ENCODE measurements at regions not wholly inside any gene's neighbourhood (a gene's known extent, or its start where the extent isn't known, plus 50 kb on each side); places are given as distances from the start of the nearest gene placed in this dataset.

GRCh38 chr16:35193956-35194355 lies 1734.5 kb downstream of the TP53TG3F start:
- H3K4me1 ChIP-seq (ENCODE audit: control insufficient read depth, insufficient read depth, low read length), result no peaks in the 10 kb centered on the region
- no peak for DNase-seq
- no peak overlapping the region for H3K4me3 ChIP-seq (ENCODE audit: low read length)
- no peaks in the 10 kb centered on the region for H3K27me3 ChIP-seq (ENCODE audit: control insufficient read depth, insufficient read depth, low read length)
- H3K27me3 Mint-ChIP-seq (ENCODE audit: low read depth in 2 of 2), result no peaks in the 10 kb centered on the region
- no peak overlapping the region for H3K4me3 Mint-ChIP-seq
- TF ChIP-seq, protein P1, sequence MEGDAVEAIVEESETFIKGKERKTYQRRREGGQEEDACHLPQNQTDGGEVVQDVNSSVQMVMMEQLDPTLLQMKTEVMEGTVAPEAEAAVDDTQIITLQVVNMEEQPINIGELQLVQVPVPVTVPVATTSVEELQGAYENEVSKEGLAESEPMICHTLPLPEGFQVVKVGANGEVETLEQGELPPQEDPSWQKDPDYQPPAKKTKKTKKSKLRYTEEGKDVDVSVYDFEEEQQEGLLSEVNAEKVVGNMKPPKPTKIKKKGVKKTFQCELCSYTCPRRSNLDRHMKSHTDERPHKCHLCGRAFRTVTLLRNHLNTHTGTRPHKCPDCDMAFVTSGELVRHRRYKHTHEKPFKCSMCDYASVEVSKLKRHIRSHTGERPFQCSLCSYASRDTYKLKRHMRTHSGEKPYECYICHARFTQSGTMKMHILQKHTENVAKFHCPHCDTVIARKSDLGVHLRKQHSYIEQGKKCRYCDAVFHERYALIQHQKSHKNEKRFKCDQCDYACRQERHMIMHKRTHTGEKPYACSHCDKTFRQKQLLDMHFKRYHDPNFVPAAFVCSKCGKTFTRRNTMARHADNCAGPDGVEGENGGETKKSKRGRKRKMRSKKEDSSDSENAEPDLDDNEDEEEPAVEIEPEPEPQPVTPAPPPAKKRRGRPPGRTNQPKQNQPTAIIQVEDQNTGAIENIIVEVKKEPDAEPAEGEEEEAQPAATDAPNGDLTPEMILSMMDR (IDR thresholded peaks at IDR 0.05), result no peak
- peaks cover 49% of the 10 kb centered on the region for H3K9me3 ChIP-seq (ENCODE audit: control insufficient read depth, insufficient read depth, low read length)
- ATAC-seq, result no peak
- 58% methylated on average over 3 of the region's 3 CpGs for WGBS (ENCODE audit: insufficient coverage)
- no peaks in the 10 kb centered on the region for H3K36me3 ChIP-seq (ENCODE audit: control insufficient read depth, insufficient read depth, low read length)
- no peak overlapping the region for H3K27ac Mint-ChIP-seq
- no peak overlapping the region for H3K27ac ChIP-seq (ENCODE audit: low read length)
- intact Hi-C loops (cut with micrococcal nuclease), result no loop called here
- H3K36me3 Mint-ChIP-seq, result no peaks in the 10 kb centered on the region
- H3K4me1 Mint-ChIP-seq, result no peaks in the 10 kb centered on the region
- peaks cover 8 to 10% of the 10 kb centered on the region in 2 donors for H3K9me3 Mint-ChIP-seq

GRCh38 chr16:35194681-35195080 lies 1735.3 kb downstream of the TP53TG3F start:
- no peak for ATAC-seq
- Histone ChIP-seq H3K27ac (ENCODE audit: low read length) (no peak overlapping the region), H3K36me3 (ENCODE audit: control insufficient read depth, insufficient read depth, low read length) (no peaks in the 10 kb centered on the region), H3K27me3 (ENCODE audit: control insufficient read depth, insufficient read depth, low read length) (no peaks in the 10 kb centered on the region), H3K4me1 (ENCODE audit: control insufficient read depth, insufficient read depth, low read length) (no peaks in the 10 kb centered on the region), H3K9me3 (ENCODE audit: control insufficient read depth, insufficient read depth, low read length) (peaks cover 52% of the 10 kb centered on the region), H3K4me3 (ENCODE audit: low read length) (no peak overlapping the region)
- H3K27me3 Mint-ChIP-seq (ENCODE audit: low read depth in 2 of 2), result no peaks in the 10 kb centered on the region
- H3K36me3 Mint-ChIP-seq, result no peaks in the 10 kb centered on the region
- H3K9me3 Mint-ChIP-seq, result peaks cover 8 to 12% of the 10 kb centered on the region in 2 donors
- H3K4me1 Mint-ChIP-seq, result no peaks in the 10 kb centered on the region
- no peak overlapping the region for H3K4me3 Mint-ChIP-seq
- intact Hi-C loops (cut with micrococcal nuclease), result no loop called here
- no peak for DNase-seq
- 76% methylated on average over 5 of the region's 5 CpGs for WGBS (ENCODE audit: insufficient coverage)
- no peak overlapping the region for H3K27ac Mint-ChIP-seq
- TF ChIP-seq, protein P1 (IDR thresholded peaks at IDR 0.05), result no peak

- Mint-ChIP-seq H3K27me3 (ENCODE audit: low read depth in 2 of 2) (no peaks in the 10 kb centered on the region), H3K36me3 (no peaks in the 10 kb centered on the region), H3K9me3 (peaks cover 9 to 12% of the 10 kb centered on the region in 2 donors), H3K4me3 (no peak overlapping the region), H3K27ac (no peak overlapping the region), H3K4me1 (no peaks in the 10 kb centered on the region)
- no peak for DNase-seq
- ATAC-seq, result no peak
- Histone ChIP-seq H3K27me3 (ENCODE audit: control insufficient read depth, insufficient read depth, low read length) (no peaks in the 10 kb centered on the region), H3K4me3 (ENCODE audit: low read length) (no peak overlapping the region), H3K36me3 (ENCODE audit: control insufficient read depth, insufficient read depth, low read length) (no peaks in the 10 kb centered on the region), H3K4me1 (ENCODE audit: control insufficient read depth, insufficient read depth, low read length) (no peaks in the 10 kb centered on the region), H3K27ac (ENCODE audit: low read length) (no peak overlapping the region), H3K9me3 (ENCODE audit: control insufficient read depth, insufficient read depth, low read length) (peaks cover 52% of the 10 kb centered on the region)
- TF ChIP-seq, protein P1 (IDR thresholded peaks at IDR 0.05), result no peak
- intact Hi-C loops (cut with micrococcal nuclease), result no loop called here
- WGBS (ENCODE audit: insufficient coverage), result 71% methylated on average over 29 of the region's 29 CpGs
These were observed 1735.9 kb downstream of the TP53TG3F start for GRCh38 chr16:35195173-35195863.

GRCh38 chr16:35195864-35196216 lies 1736.4 kb downstream of the TP53TG3F start:
- H3K4me3 Mint-ChIP-seq, result no peak overlapping the region
- 88% methylated on average over 15 of the region's 15 CpGs for WGBS (ENCODE audit: insufficient coverage)
- H3K9me3 Mint-ChIP-seq, result peaks cover 11 to 12% of the 10 kb centered on the region in 2 donors

More at GRCh38 chr16:35195864-35196216, 1736.4 kb downstream of the TP53TG3F start:
- no peak for DNase-seq
- no peaks in the 10 kb centered on the region for H3K4me1 Mint-ChIP-seq
- no peaks in the 10 kb centered on the region for H3K4me1 ChIP-seq (ENCODE audit: control insufficient read depth, insufficient read depth, low read length)
- intact Hi-C loops (cut with micrococcal nuclease), result no loop called here
- H3K4me3 ChIP-seq (ENCODE audit: low read length), result no peak overlapping the region
- no peaks in the 10 kb centered on the region for H3K27me3 Mint-ChIP-seq (ENCODE audit: low read depth in 2 of 2)
- no peak overlapping the region for H3K27ac ChIP-seq (ENCODE audit: low read length)
- no peaks in the 10 kb centered on the region for H3K27me3 ChIP-seq (ENCODE audit: control insufficient read depth, insufficient read depth, low read length)
- H3K36me3 ChIP-seq (ENCODE audit: control insufficient read depth, insufficient read depth, low read length), result no peaks in the 10 kb centered on the region
- peaks cover 52% of the 10 kb centered on the region for H3K9me3 ChIP-seq (ENCODE audit: control insufficient read depth, insufficient read depth, low read length)
- no peak for ATAC-seq
- TF ChIP-seq, protein P1 (IDR thresholded peaks at IDR 0.05), result no peak
- H3K27ac Mint-ChIP-seq, result no peak overlapping the region
- no peaks in the 10 kb centered on the region for H3K36me3 Mint-ChIP-seq

Measured in natural killer cell (primary cell).